ENCODE measurements at regions not wholly inside any gene's neighbourhood (a gene's known extent, or its start where the extent isn't known, plus 50 kb on each side); places are given as distances from the start of the nearest gene placed in this dataset.

DNA sequence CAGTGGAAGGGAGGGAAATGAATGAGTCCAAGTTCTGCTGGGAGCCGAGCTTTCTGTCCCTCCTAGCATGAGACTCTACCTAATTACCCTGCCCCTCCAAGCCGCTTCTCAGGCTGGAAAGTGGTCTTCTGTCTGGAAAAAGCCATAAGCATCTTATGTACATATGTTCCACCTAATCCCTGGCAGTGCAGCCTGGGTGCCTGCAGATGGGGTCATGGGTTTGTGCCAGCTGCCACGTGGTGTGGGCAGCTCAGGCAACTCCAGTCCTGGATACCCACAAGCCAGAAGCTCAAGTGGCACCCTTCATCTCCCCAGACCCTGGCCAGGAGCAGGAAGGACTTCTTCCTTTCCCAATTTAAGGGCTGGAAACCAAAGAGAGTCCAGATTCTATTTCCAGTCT, 253.1 kb downstream of the LY86 start:
- no peak for TF ChIP-seq POLR2AphosphoS5 (IDR thresholded peaks at IDR 0.05; ENCODE audit: low read depth, low read length)
- TF ChIP-seq POLR2A (IDR thresholded peaks at IDR 0.05; ENCODE audit: low read depth, low read length), result no peak

All from GM12892 (cell line).